ENCODE measurements at regions not wholly inside any gene's neighbourhood (a gene's known extent, or its start where the extent isn't known, plus 50 kb on each side); places are given as distances from the start of the nearest gene placed in this dataset.

DNA sequence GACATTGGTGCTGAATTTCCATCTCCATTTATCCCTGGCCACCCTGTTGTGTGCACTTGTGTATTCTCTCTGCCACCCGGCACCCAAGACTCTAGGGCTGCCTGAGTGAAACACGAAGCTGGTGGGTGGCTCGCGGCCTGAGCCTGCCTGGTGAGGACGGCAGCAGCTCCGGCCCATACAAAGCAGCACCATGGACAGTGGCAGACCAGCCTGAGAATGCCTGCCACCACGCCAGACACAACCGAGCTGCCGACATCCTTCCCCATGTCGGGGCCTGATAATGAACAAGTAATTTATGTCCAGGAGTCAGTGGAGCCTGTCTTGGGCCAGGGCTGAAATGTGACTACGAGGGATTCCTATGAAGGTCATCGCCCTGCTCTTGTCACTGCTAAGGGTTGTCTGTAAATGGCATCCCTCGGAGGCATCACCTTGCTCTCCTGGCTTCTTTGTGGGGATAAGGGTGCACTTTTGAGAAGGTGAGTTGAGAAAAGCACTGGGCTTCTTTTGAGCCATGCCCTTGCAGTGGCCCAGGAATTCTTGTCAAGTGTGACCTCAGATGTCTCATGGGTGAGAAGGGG is 175.7 kb downstream of the MELK start:
- dilution Hi-C loops (cut with MboI; ENCODE audit: extremely low pct_ligation_motif_present, low sequenced_read_pairs) (no loop called here), intact Hi-C loops (cut with micrococcal nuclease) (no loop called here)
- peak; percentile 44 for DNase-seq (ENCODE audit: low read depth, low spot score)
- H3K79me2 ChIP-seq (ENCODE audit: control insufficient read depth, insufficient read depth, low read length), result no peaks in the 10 kb centered on the region
- BruUV-seq (replicated peaks), result no TSS peak
- no peaks in the 10 kb centered on the region for H3K9me1 ChIP-seq (replicated peaks; ENCODE audit: control insufficient read depth, extremely low read depth, insufficient read depth, low read length)
- H3K36me3 ChIP-seq (ENCODE audit: control insufficient read depth in 2 of 2, extremely low read depth in 1 of 2, insufficient read depth in 2 of 2, low read length in 2 of 2), result no peaks in the 10 kb centered on the region
- FAIRE-seq, result peak; percentile 70
- no peak overlapping the region for H2AFZ ChIP-seq (ENCODE audit: low read depth, low read length)
- no peak overlapping the region for H3K9ac ChIP-seq (replicated peaks; ENCODE audit: extremely low read depth, insufficient read depth, low read length)
- no peaks in the 10 kb centered on the region for H3K9me3 ChIP-seq (replicated peaks; ENCODE audit: control insufficient read depth, insufficient read depth, low read length)
- no peak overlapping the region for H3K4me3 ChIP-seq (replicated peaks in 1 of 3; ENCODE audit: insufficient read depth in 1 of 3, low read depth in 1 of 3, low read length in 3 of 3)
- H3K27me3 ChIP-seq (ENCODE audit: control insufficient read depth in 2 of 2, insufficient read depth in 2 of 2, low read length in 2 of 2), result no peaks in the 10 kb centered on the region
- POLR2A ChIA-PET, result no interaction called here
- CTCF ChIA-PET, result interaction anchor here (1.2 to 1.5 kb wide), 2 partner anchors 20 to 123 kb away, joined by 3 to 5 read pairs; no protein-coding TSS in a partner anchor
- no peaks in the 10 kb centered on the region for H3K4me1 ChIP-seq (ENCODE audit: control insufficient read depth, extremely low read depth, insufficient read depth, low read length)
- H3K27ac ChIP-seq (ENCODE audit: insufficient read depth, low read depth, low read length), result no peak overlapping the region
- no peaks in the 10 kb centered on the region for H4K20me1 ChIP-seq (replicated peaks; ENCODE audit: control insufficient read depth, extremely low read depth, insufficient read depth, low read length)
- H3K4me2 ChIP-seq (ENCODE audit: insufficient read depth, low read length), result no peak overlapping the region
- TF ChIP-seq, protein P1, sequence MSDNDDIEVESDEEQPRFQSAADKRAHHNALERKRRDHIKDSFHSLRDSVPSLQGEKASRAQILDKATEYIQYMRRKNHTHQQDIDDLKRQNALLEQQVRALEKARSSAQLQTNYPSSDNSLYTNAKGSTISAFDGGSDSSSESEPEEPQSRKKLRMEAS (IDR thresholded peaks at IDR 0.05; ENCODE audit: insufficient read depth, insufficient read length), result no peak
- TF ChIP-seq MYC (IDR thresholded peaks at IDR 0.05; ENCODE audit: low read depth, low read length) (no peak), EZH2 (IDR thresholded peaks at IDR 0.05; ENCODE audit: borderline replicate concordance, low read depth, low read length, severe bottlenecking) (no peak), FOS (IDR thresholded peaks at IDR 0.05; ENCODE audit: borderline replicate concordance, insufficient read depth, low read length) (no peak), GATA2 (IDR thresholded peaks at IDR 0.05; ENCODE audit: insufficient read depth, insufficient read length, low read depth, low read length) (no peak), POLR2AphosphoS5 (IDR thresholded peaks at IDR 0.05; ENCODE audit: insufficient read depth, low read depth, low read length) (no peak), JUN (IDR thresholded peaks at IDR 0.05; ENCODE audit: borderline replicate concordance, insufficient read depth, insufficient read length, low read depth) (no peak), POLR2A (IDR thresholded peaks at IDR 0.05; ENCODE audit: low read depth, low read length) (no peak)
- TF ChIP-seq, protein P2, sequence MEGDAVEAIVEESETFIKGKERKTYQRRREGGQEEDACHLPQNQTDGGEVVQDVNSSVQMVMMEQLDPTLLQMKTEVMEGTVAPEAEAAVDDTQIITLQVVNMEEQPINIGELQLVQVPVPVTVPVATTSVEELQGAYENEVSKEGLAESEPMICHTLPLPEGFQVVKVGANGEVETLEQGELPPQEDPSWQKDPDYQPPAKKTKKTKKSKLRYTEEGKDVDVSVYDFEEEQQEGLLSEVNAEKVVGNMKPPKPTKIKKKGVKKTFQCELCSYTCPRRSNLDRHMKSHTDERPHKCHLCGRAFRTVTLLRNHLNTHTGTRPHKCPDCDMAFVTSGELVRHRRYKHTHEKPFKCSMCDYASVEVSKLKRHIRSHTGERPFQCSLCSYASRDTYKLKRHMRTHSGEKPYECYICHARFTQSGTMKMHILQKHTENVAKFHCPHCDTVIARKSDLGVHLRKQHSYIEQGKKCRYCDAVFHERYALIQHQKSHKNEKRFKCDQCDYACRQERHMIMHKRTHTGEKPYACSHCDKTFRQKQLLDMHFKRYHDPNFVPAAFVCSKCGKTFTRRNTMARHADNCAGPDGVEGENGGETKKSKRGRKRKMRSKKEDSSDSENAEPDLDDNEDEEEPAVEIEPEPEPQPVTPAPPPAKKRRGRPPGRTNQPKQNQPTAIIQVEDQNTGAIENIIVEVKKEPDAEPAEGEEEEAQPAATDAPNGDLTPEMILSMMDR (IDR thresholded peaks at IDR 0.05; ENCODE audit: extremely low read depth in 1 of 2, insufficient read depth in 1 of 2, low read depth in 1 of 2, low read length in 2 of 2), result no peak

All from endothelial cell of umbilical vein (primary cell).